ENCODE measurements at regions not wholly inside any gene's neighbourhood (a gene's known extent, or its start where the extent isn't known, plus 50 kb on each side); places are given as distances from the start of the nearest gene placed in this dataset.
"Not testable (repeated sequence)": the region's sequence is repeated elsewhere in the genome, so short reads cannot be mapped to it uniquely, and the experiment has no call there.

- FAIRE-seq = no peak
Measured at GRCh38 chr3:135560847-135561246, 404.7 kb upstream of the PPP2R3A start.

DNA sequence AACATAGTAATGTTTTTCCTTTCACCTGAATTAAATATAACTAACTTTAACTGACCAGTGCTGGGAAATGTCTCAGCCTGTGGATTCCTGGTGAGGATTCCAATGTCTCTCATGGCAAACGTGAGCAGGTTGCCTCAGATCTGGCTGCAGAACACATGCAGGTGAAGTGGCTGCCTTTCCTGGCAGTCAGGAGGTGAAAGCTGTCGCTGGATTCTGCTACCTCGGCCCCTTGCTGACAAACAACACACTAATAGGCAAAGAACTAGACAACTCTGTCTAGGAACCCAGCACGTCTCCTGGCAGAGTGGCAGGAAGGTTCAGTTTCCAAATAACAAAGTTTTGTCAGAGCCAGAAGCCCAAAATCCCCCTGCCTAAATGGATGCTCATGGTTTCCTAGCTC, 400.8 kb upstream of the PPP2R3A start:
- FAIRE-seq = no peak

DNA sequence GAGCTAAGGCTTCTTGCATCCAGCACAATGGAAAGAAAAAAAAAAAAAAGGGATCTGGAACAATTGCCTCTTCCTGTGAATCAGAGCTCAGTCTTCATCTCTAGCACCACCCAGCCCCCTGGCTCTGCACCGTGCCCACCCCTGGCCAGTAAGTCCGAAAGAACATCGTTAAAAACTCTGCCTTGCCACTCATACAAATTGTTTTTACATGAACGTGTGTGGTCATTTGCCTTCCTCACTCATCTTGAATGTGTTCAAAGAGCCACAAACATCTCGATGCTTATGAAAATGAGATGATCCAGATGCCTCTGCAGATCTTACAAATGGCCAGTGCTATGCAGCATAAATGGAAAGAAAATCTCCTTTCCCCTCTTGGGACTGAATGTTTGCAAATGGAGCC, 400.0 kb upstream of the PPP2R3A start:
- FAIRE-seq = no peak

DNA sequence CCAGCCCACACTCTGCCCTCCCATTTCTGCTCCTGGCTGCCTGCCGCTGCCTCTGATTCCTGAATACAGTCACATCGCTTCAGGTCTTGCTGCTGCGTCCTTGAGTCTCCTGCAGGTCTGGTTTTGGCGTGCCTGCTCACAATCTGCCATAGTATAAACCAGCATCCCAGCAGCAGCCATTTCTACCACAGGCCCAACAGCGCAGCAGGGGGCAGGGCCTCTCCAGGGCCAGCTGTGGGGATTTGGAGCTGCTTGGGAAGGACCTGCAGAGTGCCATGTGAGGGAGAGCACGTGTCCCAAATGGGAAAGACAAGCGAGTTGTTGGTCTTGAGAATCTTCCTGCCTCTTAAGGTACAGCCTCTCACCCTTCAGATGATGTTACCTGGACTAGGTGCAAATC, 398.3 kb upstream of the PPP2R3A start:
- FAIRE-seq = no peak

DNA sequence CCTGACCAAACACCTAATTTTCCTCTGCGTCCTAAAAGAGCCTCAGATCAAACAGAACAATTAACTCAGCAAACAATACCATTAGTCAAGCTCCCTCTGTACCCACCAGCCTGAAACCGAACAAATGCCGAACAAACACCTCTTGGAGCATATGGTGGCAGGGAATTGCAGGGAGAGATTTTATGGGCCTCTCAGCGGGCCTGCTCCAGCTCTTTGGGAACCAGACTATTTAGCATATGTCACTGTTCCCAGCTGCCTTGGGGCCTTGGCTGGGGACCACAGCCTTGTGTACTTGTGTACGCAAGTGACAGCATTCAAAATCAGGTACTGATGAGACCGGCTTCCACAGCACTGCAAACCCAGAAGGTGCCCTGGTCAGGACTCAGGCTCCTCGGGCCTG, 388.8 kb upstream of the PPP2R3A start:
- FAIRE-seq = no peak

GRCh38 chr3:135581806-135582205, 383.7 kb upstream of the PPP2R3A start:
- no peak for FAIRE-seq

DNA sequence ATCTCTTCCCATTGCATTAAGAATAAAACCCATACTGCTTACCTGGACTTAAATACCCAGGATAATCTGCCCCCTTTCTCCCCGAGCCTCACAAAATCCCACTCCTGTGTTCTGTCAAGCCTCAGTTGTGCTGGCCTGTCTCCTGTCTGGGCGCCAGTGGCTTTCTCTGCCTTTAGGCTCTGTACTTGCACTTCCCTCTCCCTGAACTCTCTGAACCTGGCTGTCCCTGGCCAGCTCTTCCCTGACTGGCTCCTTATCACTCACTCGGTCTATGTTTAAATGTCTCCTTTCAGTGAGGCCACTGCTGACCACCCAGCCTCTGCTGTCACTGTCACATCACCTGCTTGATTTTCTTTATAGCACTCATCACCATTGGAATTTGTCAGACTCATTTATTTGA, 382.7 kb upstream of the PPP2R3A start:
- no peak for FAIRE-seq

DNA sequence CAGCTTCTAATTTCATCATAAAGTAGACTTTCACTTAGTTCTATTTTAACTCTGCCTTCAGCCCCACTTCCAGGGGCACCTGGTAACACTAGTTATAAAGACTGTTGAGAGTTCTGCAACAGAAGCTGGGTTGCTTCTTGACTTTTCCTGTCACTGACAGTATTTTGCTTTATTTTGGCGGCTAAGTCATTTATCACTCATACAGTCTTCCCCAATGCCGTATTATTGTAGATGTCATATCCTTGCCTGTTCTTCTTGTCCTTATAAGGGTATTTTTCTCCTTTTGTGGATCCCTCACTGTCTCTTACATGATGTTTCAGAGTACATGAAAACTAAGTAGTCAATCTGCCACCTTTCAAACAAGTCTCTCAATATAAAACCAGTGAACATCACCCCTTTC, 369.0 kb upstream of the PPP2R3A start:
- FAIRE-seq = no peak

GRCh38 chr3:135597855-135598254, 367.7 kb upstream of the PPP2R3A start:
- no peak for FAIRE-seq

- no peak for FAIRE-seq
Measured at GRCh38 chr3:135598597-135598996, 366.9 kb upstream of the PPP2R3A start.

DNA sequence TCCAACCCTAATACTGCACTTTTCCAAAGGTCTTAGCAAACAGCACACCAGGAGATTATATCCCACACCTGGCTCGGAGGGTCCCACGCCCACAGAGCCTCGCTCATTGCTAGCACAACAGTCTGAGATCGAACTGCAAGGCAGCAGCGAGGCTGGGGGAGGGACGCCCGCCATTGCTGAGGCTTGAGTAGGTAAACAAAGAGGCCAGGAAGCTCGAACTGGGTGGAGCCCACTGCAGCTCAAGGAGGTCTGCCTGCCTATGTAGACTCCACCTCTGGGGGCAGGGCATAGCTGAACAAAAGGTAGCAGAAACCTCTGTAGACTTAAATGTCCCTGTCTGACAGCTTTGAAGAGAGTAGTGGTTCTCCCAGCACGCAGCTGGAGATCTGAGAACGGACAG, 361.0 kb upstream of the PPP2R3A start:
- not testable (repeated sequence) for FAIRE-seq

DNA sequence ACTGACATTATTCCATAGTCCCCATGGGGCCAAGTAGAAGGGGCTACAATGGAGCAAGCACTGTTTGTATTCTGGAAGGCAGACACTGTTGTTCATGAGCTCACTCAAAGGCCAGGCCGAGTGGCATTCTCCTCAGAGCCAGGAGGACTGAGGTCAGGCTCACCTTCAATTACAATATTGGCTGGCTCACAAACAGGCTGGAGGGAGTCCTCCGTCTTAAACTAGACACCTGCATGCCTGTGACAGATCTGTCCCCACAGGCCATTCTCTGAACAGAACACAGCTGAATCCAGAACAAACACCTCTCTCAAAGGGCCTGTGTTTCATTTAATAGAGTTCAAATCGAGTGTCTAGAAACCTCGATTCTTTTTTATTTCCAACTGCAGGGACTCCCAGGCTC, 347.4 kb upstream of the PPP2R3A start:
- FAIRE-seq = no peak

GRCh38 chr3:135621184-135621920, 344.2 kb upstream of the PPP2R3A start:
- no peak for FAIRE-seq

DNA sequence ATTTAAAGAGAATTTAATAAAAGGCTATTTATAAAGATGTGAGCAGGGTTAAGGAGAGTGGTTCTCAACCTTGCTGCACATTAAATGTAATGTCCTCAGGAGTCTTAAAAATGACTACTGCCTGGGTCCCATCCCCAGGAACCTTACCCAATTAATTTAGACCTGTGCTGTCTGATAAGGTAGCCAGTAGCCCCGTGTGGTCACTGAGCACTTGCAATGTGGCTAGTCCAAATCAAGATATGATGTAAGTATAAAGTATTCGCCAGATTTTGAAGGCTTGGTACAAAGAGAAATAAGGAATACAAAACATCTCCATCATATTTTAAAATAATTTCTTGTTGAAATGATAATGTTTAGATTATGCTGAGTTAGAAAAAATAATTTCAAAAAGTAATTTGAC, 343.3 kb upstream of the PPP2R3A start:
- no peak for FAIRE-seq

GRCh38 chr3:135622656-135623055, 342.9 kb upstream of the PPP2R3A start:
- FAIRE-seq = no peak

DNA sequence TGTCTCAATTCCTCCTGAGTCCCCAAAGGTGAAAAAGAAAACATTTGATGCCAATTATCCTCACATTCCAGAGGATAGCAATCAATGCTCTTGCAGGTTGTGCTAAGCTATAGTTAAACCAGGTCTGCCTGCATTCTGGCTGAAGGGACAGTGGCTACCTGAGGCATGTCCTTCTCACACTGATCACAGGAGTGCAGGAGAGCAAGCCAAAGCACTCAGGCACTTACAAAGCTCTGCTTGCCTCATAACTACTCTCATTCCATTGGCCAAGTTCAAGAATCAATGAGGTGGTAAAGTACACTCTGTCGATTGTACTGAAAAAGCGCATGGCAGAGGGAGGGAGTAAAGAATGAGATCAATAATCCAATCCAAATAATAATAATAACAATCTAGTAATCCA, 342.0 kb upstream of the PPP2R3A start:
- no peak for FAIRE-seq

GRCh38 chr3:135627057-135627456, 338.5 kb upstream of the PPP2R3A start:
- FAIRE-seq = no peak

DNA sequence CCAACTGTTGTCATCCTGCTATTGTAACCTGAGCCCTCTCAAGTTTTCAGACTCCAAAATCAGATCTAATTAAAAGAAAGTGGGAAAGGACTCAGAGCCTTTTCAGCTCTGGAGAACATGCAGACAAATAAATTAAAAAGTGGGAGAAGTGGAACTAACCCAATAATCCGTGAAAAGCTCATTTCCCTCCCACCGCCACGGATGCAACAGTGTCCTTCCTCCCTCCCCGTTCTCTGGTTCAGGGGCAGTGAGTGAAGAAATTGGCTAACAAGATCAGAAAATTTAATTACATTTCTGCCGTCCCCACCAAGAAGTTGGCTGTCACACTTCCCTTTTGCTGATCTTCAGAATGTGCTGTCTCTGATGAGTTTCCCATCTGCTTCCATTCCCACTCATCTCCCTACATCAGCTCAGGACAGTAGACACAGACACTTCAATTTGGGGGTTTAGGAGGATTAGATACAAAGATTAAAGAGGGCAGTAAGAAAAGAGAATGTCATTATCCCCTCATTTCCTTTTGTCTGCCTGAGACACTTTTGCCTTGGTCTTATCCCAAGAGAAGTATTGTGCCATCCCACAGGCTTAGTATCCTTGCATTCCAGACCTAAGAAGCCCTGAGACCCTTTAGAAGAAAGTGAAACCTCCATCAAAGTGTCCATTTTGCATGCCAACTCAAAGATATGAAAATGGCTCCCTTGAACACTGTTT, 335.7 kb upstream of the PPP2R3A start:
- FAIRE-seq = no peak

- FAIRE-seq = no peak
Measured at GRCh38 chr3:135632556-135633065, 332.9 kb upstream of the PPP2R3A start.

GRCh38 chr3:135633078-135633477, 332.4 kb upstream of the PPP2R3A start:
- no peak for FAIRE-seq

DNA sequence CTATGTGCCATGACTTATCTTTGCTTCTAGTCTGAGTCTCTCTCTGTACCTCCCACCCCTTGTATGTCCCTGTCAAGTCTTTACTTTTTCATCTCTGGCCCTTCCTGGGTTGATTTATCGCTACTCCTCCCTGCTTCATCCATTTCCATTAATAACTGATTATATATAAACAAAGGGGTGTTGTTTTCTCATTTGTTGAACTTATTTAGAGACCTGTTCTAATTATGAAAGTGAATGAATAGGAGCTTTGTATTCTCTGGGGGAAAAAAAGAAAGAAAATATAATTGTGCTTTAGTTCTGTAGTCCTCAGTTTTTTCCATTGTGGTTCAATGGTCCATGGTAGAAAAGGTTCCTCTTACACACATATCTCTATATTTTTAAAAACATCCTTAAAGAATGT, 328.9 kb upstream of the PPP2R3A start:
- FAIRE-seq = no peak

DNA sequence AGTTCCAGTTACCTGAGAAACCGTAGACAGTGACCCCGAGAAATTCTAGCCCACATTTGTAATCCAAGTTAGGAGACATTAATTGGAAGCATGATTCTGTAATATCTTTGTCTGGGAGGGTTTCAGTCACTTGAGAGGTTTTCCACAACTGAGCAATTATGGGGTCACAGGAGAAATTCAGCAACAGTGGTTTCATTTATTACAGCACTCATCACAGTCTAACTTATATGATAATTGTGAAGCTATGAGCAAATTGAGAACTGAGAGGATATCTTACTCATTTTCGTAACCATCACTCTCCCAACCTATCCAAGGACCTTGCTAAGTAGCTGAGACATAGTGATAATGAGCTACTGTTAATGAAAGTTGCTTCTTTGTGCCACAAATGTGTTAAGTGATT, 328.5 kb upstream of the PPP2R3A start:
- no peak for FAIRE-seq

GRCh38 chr3:135641761-135642160, 323.8 kb upstream of the PPP2R3A start:
- no peak for FAIRE-seq

- FAIRE-seq = no peak
Measured at GRCh38 chr3:135645541-135645940, 320.0 kb upstream of the PPP2R3A start.

DNA sequence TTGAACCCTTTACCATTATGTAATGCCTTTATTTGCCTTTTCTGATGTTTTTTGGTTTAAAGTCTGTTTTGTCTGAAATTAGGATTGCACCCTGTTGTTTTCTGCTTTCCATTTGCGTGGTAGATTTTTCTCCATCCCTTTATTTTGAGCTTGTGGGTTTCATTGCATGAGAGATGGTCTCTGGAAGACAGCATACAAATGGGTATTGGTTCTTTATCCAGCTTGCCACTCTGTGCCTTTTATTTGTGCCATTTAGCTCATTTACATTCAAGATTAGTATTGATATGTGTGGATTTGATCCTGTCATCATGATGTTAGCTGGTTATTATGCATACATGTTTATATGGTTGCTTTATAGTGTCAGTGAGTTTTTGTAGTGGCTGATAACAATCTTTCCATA, 318.7 kb upstream of the PPP2R3A start:
- FAIRE-seq = no peak

Measured in A204.1 (cell line).